SJCRH30 (cell line): ENCODE measurements at regions not wholly inside any gene's neighbourhood (a gene's known extent, or its start where the extent isn't known, plus 50 kb on each side); places are given as distances from the start of the nearest gene placed in this dataset.
A peak's percentile ranks its signal among the peaks of the same experiment; 100 is the strongest.

Experiments
- DNase-seq, 2 experiments: peaks; one replicate each; pipeline ENCODE4 v3.0.0-alpha.2; 2015 to 2020
- H3K27ac ChIP-seq: fragments of 250-450 bp; sonication (Bioruptor Pico); 2 replicates; pipeline ENCODE4 v1.5.1; 2020; ENCODE audit warnings: mild to moderate bottlenecking, moderate library complexity
- H3K27me3 ChIP-seq: fragments of 250-450 bp; sonication (Bioruptor Pico); 2 replicates; pipeline ENCODE4 v1.5.1; 2020; ENCODE audit warnings: mild to moderate bottlenecking, moderate library complexity
- H3K36me3 ChIP-seq: fragments of 250-450 bp; sonication (Bioruptor Pico); 2 replicates; pipeline ENCODE4 v1.5.1; 2020; ENCODE audit warnings: mild to moderate bottlenecking, moderate library complexity
- H3K4me1 ChIP-seq: fragments of 250-450 bp; sonication (Bioruptor Pico); 2 replicates; pipeline ENCODE4 v1.5.1; 2020; ENCODE audit warnings: mild to moderate bottlenecking, moderate library complexity
- H3K4me3 ChIP-seq: fragments of 250-450 bp; sonication (Bioruptor Pico); 2 replicates; pipeline ENCODE4 v1.5.1; 2020; ENCODE audit warnings: mild to moderate bottlenecking, moderate library complexity
- H3K9me3 ChIP-seq: fragments of 250-450 bp; sonication (Bioruptor Pico); replicated peaks from 2 replicates; pipeline ENCODE4 v1.5.1; 2020; ENCODE audit warnings: mild to moderate bottlenecking, moderate library complexity

DNA sequence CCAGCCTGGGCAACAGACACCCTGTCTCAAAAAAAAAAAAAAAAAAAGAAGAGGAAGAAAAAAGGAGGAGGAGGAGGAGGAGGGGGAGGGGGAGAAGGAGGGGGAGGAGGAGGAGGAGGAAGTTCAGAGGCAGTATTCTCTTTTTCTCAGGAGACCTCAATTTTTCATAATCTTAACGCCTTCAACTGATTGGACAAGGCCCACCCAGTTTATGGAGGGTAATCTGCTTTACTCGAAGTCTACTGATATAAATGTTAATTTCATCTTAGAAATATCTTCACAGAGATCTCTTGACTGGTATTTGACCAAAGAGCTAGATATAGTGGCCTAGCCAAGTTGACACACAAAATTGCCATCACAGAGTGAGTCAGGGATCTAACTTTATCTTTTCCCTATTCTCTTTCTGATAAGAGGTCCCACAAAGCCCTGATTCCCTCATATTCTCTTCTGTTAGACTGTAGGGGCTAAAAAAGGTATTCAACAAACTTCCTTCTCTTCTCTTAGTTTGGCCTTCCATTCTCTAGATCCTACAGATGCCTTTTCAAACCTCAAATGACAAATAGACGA, 115.5 kb upstream of the ABCA1 start:
- Histone ChIP-seq H3K27ac (no peak overlapping the region), H3K36me3 (no peaks in the 10 kb centered on the region), H3K4me1 (no peaks in the 10 kb centered on the region), H3K9me3 (0 out of 2 replicates have a peak, but pooled peaks cover 3% of the 10 kb centered on the region), H3K27me3 (no peaks in the 10 kb centered on the region; the same call in 1 of the 2 replicates), H3K4me3 (no peak overlapping the region)
- no peak for DNase-seq

DNA sequence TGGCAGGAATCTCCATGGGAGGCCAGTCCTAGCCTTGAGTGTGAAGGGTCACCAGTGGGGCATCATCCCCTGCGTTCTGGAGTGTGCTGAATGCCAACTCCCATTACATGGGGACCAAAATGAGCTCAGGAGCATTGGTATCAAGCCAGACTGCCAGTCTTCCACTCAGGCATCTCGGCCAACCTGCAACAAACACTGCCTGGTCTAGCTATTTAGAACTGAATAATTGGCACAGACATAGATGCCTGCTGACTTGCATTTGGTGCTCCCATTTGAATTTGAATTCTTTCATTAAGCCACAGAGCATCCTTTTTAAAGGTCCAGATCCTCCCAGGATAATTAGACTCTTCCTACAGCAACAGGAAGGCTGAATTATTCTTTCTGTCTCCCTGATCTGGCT, 116.6 kb upstream of the ABCA1 start:
- no peak overlapping the region for H3K27ac ChIP-seq
- no peaks in the 10 kb centered on the region for H3K4me1 ChIP-seq
- no peaks in the 10 kb centered on the region for H3K36me3 ChIP-seq
- no peak overlapping the region for H3K4me3 ChIP-seq
- 0 out of 2 replicates have a peak, but pooled peaks cover 3% of the 10 kb centered on the region for H3K9me3 ChIP-seq
- H3K27me3 ChIP-seq = no peaks in the 10 kb centered on the region
- no peak for DNase-seq

DNA sequence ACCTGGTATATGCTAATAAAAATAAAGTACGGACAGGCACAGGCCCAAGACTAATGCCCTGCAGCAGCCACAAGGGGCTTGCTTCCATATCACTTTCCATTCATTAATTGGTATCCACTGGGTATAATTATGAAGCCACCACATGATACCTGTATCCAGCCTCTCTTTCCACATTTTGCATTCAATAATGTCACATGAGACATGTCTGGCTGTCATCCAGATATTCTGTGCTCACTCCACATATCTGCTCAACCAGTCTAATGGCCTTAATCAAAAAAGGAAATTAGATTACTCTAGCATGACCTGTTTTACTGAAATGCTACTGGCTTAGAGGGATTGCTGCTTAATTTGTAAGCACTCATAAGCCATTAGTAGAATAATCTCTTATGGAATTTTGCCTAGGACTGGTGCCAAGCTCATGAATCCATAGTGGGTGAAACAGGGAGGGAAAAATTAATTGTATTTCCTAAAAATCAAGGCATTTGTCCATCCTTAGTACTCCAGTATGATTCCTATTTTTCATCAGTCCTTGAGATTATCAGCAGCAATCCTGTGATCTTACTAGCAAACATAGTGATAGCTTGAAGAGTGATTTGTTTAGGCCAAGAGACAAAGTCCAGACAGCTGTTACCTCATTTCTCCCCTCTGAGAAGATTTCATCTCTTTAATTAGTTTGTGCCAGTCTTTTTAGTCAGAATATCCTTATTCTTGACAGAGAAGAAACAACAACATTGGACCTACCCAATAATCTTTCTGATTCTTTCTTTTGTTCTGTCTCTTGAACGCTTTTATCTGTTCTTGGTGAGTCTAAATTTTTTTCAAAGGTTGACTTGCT, 119.2 kb upstream of the ABCA1 start:
- H3K27me3 ChIP-seq = no peaks in the 10 kb centered on the region
- no peaks in the 10 kb centered on the region for H3K36me3 ChIP-seq
- no peak for DNase-seq
- no peaks in the 10 kb centered on the region for H3K4me1 ChIP-seq
- H3K9me3 ChIP-seq = no peaks in the 10 kb centered on the region
- H3K27ac ChIP-seq = no peak overlapping the region
- no peak overlapping the region for H3K4me3 ChIP-seq

DNA sequence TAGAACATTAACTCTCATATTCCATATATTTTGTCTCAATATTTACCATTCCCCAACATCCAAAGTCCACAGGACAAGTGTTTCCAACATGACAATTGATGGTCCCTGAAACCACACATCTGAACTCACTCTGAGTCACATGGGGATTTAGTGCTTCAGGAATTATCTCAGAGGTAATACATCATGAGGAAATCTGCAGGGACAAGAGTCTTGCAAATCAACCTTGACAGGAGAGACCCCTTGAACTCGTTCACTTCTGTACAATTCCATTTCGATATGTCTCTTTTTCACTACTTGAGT, 119.7 kb upstream of the ABCA1 start:
- Histone ChIP-seq H3K36me3 (no peaks in the 10 kb centered on the region), H3K4me1 (no peaks in the 10 kb centered on the region), H3K4me3 (no peak overlapping the region), H3K27me3 (no peaks in the 10 kb centered on the region), H3K27ac (no peak overlapping the region), H3K9me3 (no peaks in the 10 kb centered on the region)
- no peak for DNase-seq

DNA sequence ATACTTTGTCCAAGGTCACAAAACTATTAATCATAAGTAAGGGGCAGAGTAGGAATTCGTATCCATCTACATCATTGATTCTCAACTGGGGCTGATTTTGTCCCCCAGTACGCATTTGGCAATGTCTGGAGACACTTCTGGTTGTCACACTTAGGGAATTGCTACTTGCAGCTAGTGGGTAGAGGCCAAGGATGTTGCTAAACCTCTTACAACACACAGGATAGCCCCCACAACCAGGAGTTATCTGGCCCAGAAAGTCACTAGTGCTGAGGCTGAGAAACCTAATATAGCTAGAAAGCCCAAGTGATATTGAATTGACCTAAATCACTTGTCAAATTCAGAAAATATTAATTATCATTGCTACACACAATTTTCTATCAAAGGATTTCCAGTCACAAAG, 120.4 kb upstream of the ABCA1 start:
- no peaks in the 10 kb centered on the region for H3K9me3 ChIP-seq
- no peak overlapping the region for H3K27ac ChIP-seq
- DNase-seq = no peak
- H3K27me3 ChIP-seq = no peaks in the 10 kb centered on the region
- H3K4me1 ChIP-seq = no peaks in the 10 kb centered on the region
- no peak overlapping the region for H3K4me3 ChIP-seq
- no peaks in the 10 kb centered on the region for H3K36me3 ChIP-seq

DNA sequence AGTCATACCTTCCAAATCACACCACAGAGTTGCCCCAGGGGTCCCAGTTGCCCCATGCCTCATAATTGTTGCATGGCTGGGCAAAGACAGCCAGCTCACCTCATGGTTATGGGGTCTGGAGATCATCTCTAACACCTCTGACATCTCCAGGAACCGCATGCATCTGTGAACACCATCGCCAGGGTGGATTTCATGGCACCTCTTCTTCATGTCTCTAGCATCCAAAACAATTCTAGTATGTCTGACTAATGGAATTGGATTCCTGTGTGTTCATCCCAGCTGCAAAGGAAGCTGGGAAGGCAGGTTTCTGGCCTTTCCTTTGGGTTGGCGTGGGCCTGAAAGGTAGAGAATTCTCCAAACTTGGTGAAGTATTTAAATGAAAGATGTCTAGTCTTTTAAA, 122.3 kb upstream of the ABCA1 start:
- DNase-seq = no peak
- H3K27me3 ChIP-seq = no peaks in the 10 kb centered on the region
- H3K4me3 ChIP-seq = no peak overlapping the region
- no peak overlapping the region for H3K27ac ChIP-seq
- no peaks in the 10 kb centered on the region for H3K4me1 ChIP-seq
- no peaks in the 10 kb centered on the region for H3K36me3 ChIP-seq
- H3K9me3 ChIP-seq = no peaks in the 10 kb centered on the region

DNA sequence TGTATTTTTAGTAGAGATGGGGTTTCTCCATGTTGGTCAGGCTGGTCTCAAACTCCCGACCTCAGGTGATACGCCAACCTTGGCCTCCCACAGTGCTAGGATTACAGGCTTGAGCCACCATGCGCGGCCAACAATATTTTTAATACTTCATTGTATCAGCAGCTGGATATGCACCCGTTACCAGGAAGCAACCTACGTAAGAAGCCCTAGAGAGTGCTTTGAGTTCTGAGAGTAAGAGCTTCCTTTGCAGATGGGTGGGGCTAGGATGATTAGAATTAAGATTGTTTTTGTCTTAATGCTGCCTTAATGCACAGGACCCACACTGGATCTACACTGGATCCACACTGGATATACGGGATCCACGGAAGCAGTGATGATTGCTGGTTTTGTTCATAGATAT, 123.9 kb upstream of the ABCA1 start:
- Histone ChIP-seq H3K36me3 (no peaks in the 10 kb centered on the region), H3K9me3 (no peaks in the 10 kb centered on the region), H3K4me3 (no peak overlapping the region), H3K4me1 (no peaks in the 10 kb centered on the region), H3K27me3 (no peaks in the 10 kb centered on the region), H3K27ac (no peak overlapping the region)
- no peak for DNase-seq

DNA sequence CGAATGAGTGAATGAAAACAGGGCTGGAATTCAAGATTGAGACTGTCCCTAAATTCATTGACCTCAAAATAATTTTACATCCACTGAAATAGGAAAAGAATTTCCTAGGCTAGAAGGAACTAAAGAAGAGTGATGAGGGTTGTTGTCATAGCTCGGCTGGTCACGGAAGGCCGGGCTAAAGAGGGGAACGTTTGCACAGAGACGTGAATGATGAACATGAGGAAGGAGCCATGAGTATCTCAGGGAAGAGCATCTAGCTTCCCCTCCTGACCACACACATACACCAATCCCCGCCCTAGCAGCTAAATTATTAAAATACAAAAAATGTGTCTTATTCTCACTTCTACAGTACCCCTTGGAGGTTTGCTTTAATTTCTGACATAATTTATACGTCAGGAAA, 124.4 kb upstream of the ABCA1 start:
- Histone ChIP-seq H3K9me3 (no peaks in the 10 kb centered on the region), H3K4me3 (no peak overlapping the region), H3K27me3 (peaks cover 2% of the 10 kb centered on the region; the same call in 1 of the 2 replicates), H3K36me3 (no peaks in the 10 kb centered on the region), H3K27ac (no peak overlapping the region), H3K4me1 (no peaks in the 10 kb centered on the region)
- no peak for DNase-seq

DNA sequence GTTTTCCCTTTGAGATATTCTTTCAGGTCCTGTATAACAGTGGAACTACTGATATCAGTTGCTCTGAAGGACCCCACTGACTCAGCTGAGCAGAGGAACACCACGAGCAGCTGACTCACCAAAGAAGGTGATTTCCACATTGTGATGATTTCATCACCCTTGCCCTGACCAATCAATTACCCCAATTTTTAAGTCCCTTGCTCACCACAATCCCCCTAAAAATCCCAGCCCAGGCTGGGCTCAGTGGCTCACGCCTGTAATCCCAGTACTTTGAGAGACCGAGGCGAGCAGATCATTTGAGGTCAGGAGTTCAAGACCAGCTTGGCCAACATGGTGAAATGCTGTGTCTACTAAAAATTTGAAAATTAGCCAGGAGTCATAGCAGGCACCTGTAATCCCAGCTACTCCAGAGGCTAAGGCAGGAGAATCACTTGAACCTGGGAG, 125.3 kb upstream of the ABCA1 start:
- Histone ChIP-seq H3K4me1 (no peaks in the 10 kb centered on the region), H3K9me3 (no peaks in the 10 kb centered on the region), H3K36me3 (no peaks in the 10 kb centered on the region), H3K27me3 (peaks cover 4% of the 10 kb centered on the region; the same call in 1 of the 2 replicates), H3K4me3 (no peak overlapping the region), H3K27ac (no peak overlapping the region)
- DNase-seq = no peak

DNA sequence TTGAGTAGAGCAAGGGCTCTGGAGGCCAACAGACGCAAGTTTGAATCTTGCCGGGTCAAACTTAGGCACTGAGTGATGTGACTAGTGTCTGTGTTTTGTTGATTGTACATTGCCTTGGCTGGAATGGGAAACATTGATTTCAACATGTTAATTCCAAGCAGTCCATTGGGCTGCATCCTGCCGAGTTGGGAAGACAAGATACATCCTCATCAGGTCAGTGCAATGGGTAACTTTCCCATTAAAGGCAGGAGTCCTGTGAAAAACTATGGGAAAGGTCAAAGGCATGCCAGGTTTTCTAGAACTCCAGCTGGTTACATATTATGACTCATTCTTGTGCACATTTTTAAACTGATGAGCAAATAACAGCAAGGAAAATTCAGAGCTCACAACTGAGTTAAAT, 126.5 kb upstream of the ABCA1 start:
- DNase-seq = no peak
- H3K27me3 ChIP-seq = peaks cover 4% of the 10 kb centered on the region; the same call in 1 of the 2 replicates

DNA sequence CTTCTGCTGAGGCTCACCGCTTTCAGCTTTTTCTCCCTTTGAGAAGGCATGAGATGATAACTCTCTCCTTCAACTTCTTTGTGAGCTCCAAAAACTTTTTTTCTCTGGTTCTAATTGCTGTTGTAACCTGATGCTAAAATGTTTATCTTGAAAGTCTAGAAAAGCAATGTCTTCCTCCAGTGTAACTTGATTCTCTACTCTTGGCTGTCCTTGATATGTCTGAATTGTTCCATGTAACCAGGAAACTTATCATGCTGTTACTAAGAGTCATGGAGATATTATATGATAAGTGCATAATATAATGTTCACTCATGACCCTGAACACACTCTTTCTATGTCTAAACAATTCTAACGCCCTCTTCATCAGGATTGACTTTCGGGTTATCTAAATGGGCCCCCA, 128.0 kb upstream of the ABCA1 start:
- no peak overlapping the region for H3K27ac ChIP-seq
- H3K4me3 ChIP-seq = no peak overlapping the region

More for the DNA sequence above, 126.5 kb upstream of the ABCA1 start:
- Histone ChIP-seq H3K4me1 (no peaks in the 10 kb centered on the region), H3K4me3 (no peak overlapping the region), H3K27ac (no peak overlapping the region), H3K36me3 (no peaks in the 10 kb centered on the region), H3K9me3 (no peaks in the 10 kb centered on the region)

DNA sequence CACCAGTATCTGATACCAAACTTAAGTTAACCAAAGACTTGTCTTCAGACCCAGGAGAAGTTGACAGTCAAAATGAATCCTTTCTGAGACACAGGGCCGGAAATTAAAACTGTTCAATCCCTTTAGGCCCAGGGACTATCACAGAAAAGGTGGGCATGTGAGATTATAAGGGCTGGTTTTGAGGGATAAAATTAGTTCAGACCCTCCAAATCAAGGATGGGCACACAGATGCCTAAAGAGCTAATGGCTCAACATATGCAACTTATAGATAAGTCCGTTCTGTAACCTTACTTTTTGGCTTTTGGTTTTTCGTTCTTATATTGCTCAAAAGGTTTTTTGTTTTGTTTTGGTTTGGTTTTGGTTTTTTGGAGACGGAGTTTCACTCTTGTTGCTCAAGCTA, 129.6 kb upstream of the ABCA1 start:
- Histone ChIP-seq H3K36me3 (no peaks in the 10 kb centered on the region), H3K9me3 (no peaks in the 10 kb centered on the region)

More for the DNA sequence above, 128.0 kb upstream of the ABCA1 start:
- Histone ChIP-seq H3K9me3 (no peaks in the 10 kb centered on the region), H3K27me3 (peaks cover 4% of the 10 kb centered on the region; the same call in 1 of the 2 replicates), H3K36me3 (no peaks in the 10 kb centered on the region), H3K4me1 (no peaks in the 10 kb centered on the region)
- DNase-seq = no peak

DNA sequence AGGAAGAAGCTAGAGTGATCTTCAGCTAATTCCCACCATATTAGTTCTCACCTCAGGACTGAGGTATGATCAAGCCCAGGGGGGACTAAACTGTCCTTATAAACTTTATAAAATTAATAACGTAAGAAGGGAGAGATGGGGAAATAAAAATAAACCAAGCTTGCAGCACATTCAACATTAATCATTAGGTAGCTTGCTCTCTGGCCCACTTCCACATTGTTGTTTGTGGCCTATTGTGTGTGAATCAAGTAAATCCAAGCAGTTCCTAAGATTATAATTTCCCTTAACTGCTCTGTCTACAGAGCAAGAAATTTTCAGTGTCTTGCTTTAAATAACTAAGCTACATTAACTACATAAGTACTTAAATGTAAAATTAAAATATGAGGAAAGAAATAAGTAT, 131.3 kb upstream of the ABCA1 start:
- Histone ChIP-seq H3K4me3 (no peak overlapping the region), H3K27me3 (peaks cover 4% of the 10 kb centered on the region; the same call in 1 of the 2 replicates)
- no peak for DNase-seq

More for the DNA sequence above, 129.6 kb upstream of the ABCA1 start:
- Histone ChIP-seq H3K27ac (no peak overlapping the region), H3K4me1 (no peaks in the 10 kb centered on the region), H3K4me3 (no peak overlapping the region), H3K27me3 (peaks cover 4% of the 10 kb centered on the region; the same call in 1 of the 2 replicates)
- no peak for DNase-seq

DNA sequence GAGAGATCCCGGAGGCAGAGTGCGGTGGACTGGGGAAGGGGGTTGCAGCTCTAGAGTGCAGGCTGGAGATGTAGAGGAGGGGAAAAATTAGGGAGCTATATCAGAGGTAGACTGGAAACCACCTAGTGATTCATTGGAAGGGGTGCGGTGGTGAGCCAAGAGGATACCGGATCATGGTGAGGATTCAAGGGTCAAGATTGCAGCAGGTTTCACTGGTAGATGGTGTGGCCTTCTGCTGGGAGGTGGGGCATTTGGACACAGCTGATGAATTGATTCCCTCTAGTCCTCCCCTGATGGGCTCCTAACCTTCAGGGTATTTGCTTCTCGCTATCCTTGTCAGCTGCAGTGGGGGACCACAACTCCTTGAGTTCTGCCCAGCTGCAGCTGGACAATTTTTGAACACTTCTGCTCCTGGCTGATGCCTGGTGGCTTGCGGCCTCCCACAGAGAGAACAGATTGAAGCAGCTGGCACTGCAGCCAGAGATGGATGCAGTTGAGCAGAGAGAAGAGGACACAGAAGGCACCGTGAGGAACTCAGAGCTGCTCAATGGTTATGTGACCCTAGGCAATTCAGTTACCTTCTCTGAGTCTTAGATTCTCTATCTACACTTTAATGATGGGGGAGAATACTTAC, 134.4 kb upstream of the ABCA1 start:
- no peak overlapping the region for H3K27ac ChIP-seq
- no peaks in the 10 kb centered on the region for H3K9me3 ChIP-seq
- H3K4me3 ChIP-seq = no peak overlapping the region
- H3K27me3 ChIP-seq = peaks cover 2% of the 10 kb centered on the region; the same call in 1 of the 2 replicates
- no peaks in the 10 kb centered on the region for H3K36me3 ChIP-seq
- DNase-seq = peak; percentile 45 to 60
- H3K4me1 ChIP-seq = peaks cover 12% of the 10 kb centered on the region

More for the DNA sequence above, 131.3 kb upstream of the ABCA1 start:
- Histone ChIP-seq H3K9me3 (no peaks in the 10 kb centered on the region), H3K4me1 (peaks cover 7% of the 10 kb centered on the region), H3K36me3 (no peaks in the 10 kb centered on the region), H3K27ac (no peak overlapping the region)
